GM13976 (cell line): ENCODE measurements at regions not wholly inside any gene's neighbourhood (a gene's known extent, or its start where the extent isn't known, plus 50 kb on each side); places are given as distances from the start of the nearest gene placed in this dataset.

Experiments used
- DNase-seq: peaks from one replicate; pipeline ENCODE4 v3.0.0; 2012; ENCODE audit warnings: low spot score
- in situ Hi-C: fragments of 300-500 bp; cut with MboI; formaldehyde crosslinking; loops from one replicate; pipeline ENCODE4 v1.12.0; 2022; ENCODE audit warnings: low sequenced_read_pairs, mixed read lengths, inconsistent platforms; ENCODE audit not compliant: unreplicated experiment
- TF ChIP-seq, protein P1 (sequence below): IDR thresholded peaks from 2 replicates; pipeline ENCODE4 v1.5.1; 2012; ENCODE audit warnings: borderline replicate concordance, mild to moderate bottlenecking; ENCODE audit not compliant: insufficient read depth; ENCODE audit errors: extremely low read depth, missing control alignments, control extremely low read depth

- in situ Hi-C loops, result no loop called here
- DNase-seq, result peak; percentile 23
- TF ChIP-seq, protein P1, sequence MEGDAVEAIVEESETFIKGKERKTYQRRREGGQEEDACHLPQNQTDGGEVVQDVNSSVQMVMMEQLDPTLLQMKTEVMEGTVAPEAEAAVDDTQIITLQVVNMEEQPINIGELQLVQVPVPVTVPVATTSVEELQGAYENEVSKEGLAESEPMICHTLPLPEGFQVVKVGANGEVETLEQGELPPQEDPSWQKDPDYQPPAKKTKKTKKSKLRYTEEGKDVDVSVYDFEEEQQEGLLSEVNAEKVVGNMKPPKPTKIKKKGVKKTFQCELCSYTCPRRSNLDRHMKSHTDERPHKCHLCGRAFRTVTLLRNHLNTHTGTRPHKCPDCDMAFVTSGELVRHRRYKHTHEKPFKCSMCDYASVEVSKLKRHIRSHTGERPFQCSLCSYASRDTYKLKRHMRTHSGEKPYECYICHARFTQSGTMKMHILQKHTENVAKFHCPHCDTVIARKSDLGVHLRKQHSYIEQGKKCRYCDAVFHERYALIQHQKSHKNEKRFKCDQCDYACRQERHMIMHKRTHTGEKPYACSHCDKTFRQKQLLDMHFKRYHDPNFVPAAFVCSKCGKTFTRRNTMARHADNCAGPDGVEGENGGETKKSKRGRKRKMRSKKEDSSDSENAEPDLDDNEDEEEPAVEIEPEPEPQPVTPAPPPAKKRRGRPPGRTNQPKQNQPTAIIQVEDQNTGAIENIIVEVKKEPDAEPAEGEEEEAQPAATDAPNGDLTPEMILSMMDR, result no peak
Measured at GRCh38 chr1:58324558-58324957, 222.0 kb downstream of the OMA1 start.

DNA sequence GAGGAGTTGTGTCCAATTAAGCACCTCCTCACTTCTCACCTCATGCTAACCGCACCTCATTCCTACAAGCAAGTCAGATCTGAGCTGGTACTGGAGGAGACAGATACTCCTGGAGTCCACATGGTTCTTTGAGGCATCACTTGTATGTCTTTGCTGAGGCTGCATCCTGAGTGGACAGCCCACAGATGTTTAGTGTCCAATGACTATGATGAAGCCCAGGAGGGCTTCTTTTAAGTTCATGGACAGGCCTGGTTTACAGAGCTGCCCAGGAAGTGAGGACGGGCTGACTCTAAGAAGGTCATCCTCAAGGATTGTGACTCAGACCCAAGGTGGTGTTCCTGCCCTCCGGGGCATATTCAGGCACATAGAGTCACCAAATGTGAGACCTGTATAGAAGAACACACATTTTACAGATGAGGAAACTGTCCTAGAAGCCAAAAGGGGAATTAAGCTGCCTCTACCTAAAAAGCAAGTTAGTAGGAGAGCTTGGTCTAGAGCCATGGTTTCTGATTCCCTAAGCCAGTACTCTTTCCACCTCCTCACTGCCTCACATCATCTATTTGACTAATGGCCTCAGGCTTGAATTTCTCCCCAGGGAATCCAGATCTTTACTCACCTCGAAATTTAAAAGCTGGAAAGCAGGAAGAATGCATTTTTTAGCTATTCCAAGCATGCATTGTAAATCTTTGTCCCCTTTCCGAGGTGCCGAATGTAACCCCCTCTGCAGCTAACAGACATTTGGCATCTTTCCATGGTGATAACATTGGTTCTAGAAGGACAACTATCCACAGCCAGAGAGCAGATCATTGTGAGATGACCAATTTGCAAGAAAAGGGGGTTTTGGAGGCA, 228.1 kb downstream of the OMA1 start:
- no peak for DNase-seq
- in situ Hi-C loops, result no loop called here
- TF ChIP-seq, protein P1, result no peak

GRCh38 chr1:58317694-58318093, 228.8 kb downstream of the OMA1 start:
- TF ChIP-seq, protein P1, result no peak
- in situ Hi-C loops, result no loop called here
- no peak for DNase-seq

DNA sequence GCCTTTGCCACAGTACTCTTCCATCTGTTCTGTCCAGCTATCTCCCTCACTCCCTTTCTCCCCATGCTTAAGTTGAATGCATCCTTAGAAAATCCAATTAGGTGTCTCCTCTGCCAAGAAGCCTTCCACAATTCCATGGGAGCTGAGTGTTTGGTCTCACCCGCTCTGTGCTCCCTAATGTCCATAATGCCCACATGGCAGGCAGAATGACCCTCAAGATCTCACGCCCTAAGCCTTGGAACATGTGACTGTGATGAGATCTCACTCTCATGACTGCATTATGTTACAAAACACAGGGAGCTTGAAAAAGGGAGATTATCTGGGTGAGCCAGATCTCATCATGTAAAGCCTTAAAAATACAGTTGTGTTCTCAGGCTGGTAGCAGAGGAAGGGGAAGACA, 229.4 kb downstream of the OMA1 start:
- no peak for DNase-seq
- in situ Hi-C loops, result no loop called here
- TF ChIP-seq, protein P1, result no peak

DNA sequence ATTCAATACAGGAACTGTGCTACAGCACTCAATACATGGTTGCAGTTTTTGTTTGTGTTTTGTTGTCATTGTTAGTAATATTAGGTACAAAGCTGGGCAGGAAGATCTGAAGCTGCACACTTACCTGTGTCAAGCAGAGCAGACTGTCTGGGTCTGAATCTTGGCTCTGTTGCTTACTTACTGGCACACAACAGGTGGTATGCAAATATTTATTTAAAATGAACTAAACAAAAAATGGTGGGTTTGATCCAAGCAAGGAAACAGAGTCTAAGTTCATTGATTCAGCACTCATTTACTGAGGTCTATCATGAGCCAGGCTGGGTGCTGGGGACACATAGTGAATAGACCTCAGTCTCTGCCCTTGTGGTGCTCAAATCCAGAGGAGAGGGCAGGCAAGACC, 230.4 kb downstream of the OMA1 start:
- no peak for DNase-seq
- in situ Hi-C loops, result no loop called here
- TF ChIP-seq, protein P1, result no peak

DNA sequence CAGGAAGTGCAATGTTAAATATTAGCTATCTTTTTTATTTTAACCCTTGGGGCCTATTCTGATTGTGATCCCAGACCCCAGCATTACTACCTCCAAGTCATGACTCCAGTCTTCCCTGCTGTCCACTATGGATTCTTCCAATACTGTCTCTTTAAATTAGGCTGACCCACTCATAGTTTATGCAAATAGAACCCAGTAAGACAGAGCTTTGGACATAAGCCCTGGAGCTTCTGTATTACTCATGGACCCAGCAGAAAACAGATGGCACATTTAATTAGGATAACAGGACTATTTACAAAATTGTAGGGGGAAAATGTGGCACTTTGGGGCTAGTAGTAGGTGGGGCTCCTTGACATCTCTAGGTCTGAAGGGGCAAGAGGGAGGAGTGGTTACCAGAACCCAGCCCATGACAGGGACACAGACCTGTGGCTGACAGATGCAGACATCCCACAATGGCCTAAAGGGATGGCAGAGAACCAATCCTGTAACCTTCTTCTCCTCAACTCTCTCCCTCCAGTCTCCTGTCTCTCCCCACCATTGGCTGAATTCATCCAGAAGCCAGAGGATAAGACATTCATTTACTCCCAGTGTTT, 233.5 kb downstream of the OMA1 start:
- in situ Hi-C loops, result no loop called here
- TF ChIP-seq, protein P1, result no peak
- no peak for DNase-seq

DNA sequence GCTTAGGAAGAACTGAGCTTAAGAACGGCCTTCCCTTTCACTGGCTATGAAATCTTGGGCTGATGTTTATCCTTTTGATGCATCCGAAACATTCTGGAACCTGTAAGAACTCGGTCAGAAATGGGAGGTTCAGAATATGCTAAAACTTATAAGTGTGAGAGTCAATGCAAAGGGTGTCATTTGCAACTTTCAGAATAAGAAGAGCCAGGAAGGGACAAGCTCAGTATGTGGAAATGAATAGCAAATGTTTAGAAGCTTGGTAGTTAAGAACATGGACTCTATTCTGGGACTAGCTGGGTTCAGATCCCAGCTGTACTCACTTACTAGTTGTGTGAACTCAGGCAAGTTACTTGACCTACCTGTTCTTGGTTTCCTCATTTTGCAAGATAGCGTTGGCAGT, 234.1 kb downstream of the OMA1 start:
- in situ Hi-C loops, result no loop called here
- TF ChIP-seq, protein P1, result no peak
- DNase-seq, result no peak
